ENCODE measurements at regions not wholly inside any gene's neighbourhood (a gene's known extent, or its start where the extent isn't known, plus 50 kb on each side); places are given as distances from the start of the nearest gene placed in this dataset.

- TF ChIP-seq CTCF (IDR thresholded peaks at IDR 0.05) (no peak), POLR2A (IDR thresholded peaks at IDR 0.05) (no peak)
Observed at GRCh38 chr2:200042944-200043343, 87.6 kb downstream of the MAIP1 start.

Measured in tibial nerve (tissue), 3 donors.